CD4-positive, alpha-beta T cell treated with Interleukin-15 for 1 hour (primary cell): ENCODE measurements at regions not wholly inside any gene's neighbourhood (a gene's known extent, or its start where the extent isn't known, plus 50 kb on each side); places are given as distances from the start of the nearest gene placed in this dataset.

Source experiments
- DNase-seq: peaks from one replicate; pipeline ENCODE4 v3.0.0-alpha.2; 2020

DNA sequence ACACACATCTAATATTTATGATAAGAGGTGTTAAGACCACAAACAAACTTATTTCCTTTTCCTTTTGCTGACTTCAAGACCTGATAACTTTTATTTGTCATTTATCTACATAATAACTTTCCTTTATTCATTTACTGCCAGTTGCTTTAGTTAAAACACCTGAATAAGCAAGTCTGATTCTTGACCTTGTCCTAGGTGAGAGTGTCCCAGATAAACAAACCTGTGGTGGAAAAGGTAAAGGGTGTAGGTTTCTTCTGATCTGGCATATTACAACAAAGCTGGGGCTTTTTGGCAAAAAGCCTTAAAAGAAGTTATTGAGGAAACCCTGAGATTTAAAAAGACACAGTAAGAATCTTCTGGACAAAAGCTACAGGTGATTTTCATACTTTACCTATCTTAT is 191.5 kb downstream of the ZBBX start:
- no peak for DNase-seq

DNA sequence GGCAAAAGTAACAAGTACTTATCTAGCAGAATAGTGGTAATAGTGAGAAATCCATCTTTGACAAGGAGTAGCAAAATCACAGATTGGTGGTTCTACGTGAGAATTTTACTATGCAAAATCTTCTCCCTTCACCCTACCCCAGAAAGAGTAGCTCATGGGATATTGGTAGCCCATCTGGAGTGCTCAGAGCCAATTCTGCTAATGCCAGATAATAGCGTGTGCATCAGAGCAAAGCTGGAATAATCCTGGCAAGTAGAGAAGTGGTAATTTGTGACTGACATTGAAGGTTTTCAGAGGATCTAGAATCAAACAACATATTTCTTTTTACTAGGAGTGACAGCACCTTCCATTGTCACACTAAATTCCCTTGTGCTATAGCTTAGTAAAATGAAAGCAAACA is 192.9 kb downstream of the ZBBX start:
- no peak for DNase-seq

DNA sequence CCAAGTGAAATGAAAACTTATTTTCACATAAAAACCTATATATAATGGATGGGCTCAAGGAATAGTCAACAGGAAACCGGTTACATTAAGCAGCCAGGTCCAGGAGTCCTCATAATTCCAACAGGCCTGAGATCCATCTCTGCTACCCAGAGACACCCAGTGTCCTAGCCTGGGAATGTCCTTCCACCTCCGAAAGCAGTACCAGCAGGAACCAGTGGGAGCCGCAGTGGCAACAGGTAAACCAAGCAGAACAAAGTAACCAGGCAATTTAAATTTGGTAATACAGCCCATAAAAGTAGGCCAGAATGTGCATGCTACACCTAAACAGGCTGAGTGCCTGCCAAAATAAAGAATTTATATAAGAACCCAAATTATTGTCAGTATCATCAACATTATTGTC is 195.6 kb downstream of the ZBBX start:
- DNase-seq: no peak

DNA sequence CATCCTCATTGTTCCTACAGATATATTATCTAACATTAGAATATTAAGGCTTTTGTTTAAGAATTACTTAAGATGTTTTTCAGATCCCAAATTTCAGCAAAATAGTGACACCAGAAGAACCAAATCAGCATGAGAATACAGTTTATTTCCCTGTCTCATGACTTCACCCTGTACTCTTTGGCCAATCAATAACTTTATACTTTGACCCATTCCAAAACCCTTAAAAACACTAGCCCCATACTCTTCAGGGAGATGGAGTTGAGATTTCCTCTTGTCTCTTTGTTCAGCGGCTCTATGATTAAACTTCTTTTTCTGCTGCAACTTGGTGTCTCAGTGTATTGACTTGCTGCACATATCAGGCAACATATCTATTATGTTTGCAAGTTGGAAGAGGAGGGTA is 207.7 kb downstream of the ZBBX start:
- no peak for DNase-seq

DNA sequence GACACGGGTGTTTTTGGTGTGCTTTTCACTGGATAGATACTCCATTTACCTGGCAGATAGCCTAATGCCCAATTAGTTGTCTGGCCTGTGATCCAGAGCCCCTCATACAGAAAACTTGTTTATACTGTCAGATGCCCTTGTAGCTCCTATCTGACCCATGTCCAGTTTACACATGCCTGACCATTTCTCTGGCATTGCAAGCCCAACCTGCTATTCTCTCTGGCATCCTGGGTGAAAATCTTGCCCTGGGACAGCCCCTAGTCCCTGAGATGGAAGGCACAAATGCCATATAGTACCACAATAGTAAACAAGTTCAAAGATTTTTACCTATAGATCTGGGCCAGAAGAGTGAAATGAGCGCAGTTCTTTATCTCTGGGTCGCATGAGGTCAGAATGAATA is 212.6 kb downstream of the ZBBX start:
- DNase-seq: no peak

DNA sequence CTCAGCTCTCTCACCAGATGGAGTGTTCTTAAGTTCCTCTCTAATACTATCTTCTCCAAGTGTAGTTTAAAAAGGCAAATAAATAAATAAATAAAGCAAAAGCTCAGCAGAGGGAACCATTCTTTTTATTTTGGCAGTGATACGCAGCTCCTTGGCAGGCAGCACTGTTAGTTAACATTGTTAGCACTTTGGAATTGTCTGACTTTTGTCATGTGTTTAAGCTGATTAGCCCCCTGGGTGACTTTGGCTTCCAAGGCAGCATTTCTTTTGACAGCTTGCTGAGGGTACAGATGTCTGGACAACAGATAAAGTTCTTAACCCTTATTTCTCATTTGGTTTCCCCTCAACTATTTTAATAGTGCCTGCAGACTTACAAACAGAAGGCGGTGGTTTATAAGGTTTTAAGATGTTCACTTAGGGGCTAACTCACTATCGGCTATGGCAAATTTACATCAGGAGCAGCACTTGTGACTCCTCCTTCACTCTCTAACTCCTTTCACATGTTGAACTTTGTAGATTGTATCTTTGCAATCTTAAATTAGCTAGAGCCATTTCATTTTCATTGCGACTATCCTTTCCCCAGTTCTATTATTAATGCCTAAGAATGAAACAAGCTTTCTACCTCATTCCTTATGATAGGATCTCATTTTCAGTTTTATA is 213.4 kb downstream of the ZBBX start:
- no peak for DNase-seq

DNA sequence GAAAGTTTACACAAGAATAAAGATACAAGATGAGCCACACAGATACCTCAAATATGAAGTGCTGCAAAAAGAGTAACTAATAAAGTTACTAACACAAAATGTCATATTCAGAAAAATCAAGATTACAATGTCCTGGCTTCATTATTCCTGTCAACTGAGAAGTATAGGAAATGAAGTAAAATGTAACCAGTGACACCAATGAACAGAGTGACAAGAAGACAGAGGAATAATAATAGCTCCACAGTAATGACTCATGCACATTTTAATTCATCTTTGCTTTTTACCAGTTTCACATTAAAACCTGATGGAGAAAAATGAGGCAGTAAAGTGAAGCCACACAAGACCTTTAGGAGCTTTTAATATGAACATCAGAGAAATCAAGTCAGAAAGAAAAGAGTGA is 214.1 kb downstream of the ZBBX start:
- no peak for DNase-seq

DNA sequence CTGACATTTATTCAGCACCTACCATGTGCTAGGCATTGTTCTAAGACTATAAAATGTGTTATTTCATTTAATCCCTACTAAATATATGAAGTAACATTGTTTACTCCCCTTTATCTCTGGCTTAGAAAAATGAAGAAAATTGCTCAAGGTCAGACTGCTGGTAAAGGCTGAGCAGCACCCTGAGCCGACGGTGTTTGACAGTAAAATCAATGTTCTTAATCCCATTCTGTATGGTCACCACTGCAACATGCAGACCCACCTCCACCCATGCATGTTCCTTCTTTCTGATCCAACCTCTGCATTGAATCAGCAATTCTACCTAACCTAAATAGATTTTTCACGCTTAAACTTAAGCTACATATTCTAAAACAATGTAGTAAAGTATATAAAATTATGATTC is 216.5 kb downstream of the ZBBX start:
- DNase-seq: no peak

DNA sequence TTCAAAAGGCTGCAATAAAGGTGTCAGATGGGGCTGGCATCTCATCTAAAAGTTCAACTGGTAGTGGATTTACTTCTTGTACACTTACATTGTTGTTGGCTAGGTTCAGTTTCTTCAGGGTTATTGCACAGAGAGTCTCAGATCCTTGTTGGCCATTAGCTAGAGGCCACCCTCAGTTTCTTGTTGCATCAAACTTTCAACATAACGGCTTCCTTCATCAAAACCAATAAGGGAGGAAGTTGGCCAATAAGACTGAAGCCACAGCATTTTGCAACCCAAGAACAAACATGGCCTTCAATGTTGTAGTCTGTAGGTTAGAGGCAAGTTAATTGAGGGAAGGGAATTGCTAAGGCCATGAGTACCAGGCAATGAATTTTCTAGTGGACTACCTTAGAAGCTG is 218.0 kb downstream of the ZBBX start:
- DNase-seq: no peak

DNA sequence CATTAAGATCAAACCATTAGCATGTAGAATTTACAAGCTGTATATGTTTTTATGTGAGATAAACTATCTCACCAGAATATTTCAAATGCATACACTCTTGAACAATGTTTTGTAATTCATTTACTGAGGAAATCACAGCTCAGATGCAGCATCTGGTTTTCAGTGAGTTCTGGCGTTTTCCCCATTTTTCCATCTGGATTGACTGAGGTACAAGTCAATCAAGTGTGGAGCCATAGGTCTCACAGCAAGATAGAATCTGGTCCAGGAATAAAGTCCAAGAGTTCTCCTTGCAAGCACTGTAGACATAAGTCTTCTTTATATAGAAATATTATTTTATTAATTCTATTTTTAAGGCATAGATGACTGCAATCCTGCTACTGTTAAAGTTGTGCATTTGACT is 219.3 kb downstream of the ZBBX start:
- no peak for DNase-seq

DNA sequence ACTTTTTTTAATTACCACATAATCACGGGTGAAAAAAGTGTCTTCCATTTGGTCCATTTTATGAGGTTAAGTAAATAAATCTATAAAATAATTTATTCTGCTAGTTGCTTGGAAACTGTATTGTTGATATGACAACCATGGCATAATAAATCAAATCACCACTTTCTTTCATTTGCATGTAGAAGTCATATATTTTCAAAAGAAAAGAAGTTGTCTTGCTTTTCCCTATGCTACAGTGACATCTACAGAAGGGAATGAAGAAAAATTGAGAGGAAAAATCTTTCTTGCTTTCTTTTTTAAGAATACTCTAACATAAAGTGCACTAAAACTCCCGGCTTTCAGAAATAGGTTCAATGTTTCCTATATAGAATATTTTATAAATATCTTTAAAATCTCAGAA is 228.5 kb downstream of the ZBBX start:
- no peak for DNase-seq

DNA sequence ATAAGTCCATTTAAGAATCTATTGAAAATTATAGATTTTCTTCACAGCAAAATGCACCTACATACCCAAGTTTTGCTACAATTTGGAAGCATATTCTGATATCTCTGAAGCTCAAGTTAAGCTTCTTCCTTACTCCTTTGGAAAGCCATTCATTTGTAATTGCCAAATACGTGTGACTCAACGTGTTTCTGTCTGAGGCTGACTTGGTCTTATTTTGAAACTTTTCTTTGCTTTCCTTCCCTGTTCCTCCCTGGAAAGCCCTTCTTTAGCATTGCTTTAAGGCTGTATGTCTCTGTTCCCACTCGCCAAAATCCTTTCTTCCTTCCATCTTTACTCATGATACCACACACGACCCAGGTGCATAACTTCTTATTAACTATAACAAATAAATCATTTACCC is 232.0 kb downstream of the ZBBX start:
- DNase-seq: no peak

DNA sequence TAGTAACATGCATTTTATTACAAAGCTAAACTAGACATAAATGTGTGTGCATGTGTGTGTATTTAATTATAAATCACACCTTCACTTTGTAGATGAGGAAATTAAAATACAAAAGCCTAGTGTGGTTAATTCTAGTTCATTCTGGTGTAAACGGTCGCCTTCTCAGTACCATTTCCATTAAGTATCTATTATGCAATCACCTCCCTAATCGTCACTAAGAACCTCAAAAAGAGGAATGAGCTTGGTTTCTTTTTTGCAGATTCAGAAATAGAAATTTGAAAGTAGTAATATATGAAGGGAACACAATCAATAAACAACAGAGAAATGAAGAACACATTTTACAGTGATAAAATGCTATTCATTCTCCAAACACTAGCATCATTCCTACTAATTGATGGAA is 233.2 kb downstream of the ZBBX start:
- no peak for DNase-seq

DNA sequence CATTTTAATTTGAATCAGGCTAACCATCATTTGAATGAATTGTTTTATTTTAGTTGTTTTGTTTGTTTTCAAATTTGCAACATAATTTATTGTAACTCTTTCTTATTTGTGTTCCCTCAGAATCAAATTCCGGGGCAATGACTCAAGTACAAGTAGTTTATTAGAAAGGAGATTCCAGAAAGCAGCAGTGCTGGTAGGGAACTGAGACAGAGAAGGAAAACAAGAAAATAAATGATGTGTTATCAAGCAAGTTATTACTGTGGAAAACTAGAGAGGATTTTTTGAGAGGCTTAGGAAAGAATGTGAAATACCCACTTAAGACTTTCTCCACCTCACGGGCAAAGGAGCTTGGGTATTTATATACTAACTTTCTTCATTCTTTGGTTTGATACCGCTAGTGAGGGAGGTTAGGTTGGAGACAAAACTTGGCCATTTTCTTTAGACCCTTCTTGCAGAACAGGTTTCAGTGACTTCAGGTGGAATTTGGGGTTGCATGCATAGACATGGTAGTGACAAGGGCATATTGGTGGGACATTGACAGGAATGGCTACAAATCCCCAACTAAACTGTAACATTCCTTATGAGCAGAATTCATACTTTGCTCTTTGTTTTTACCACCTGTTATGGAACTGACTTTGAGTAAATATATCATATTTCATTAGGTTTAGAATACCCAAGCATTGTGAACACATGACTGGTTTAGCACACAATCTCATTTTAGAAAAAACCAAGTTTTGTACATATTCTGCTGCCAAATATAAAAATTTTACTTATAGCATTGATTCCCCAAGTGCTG is 254.3 kb downstream of the ZBBX start:
- no peak for DNase-seq

DNA sequence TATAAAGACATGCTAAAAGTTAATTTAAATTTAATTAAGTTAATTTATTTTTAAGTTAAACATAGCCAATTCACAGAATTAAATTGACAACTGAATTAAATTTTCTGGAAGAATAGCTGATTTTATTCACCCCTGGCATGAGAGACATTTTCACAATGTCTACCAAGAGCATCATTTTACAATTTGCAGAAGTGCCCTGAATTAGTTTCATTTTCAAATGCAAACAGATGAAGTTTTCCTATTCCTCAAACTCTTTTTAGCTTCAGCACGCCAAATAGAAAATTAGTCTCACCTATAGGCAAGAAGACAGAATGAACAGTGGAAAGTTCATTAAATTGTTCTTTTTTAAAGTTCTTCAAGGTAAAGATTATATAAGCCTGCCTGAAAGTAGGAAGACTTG is 259.3 kb downstream of the ZBBX start:
- no peak for DNase-seq

DNA sequence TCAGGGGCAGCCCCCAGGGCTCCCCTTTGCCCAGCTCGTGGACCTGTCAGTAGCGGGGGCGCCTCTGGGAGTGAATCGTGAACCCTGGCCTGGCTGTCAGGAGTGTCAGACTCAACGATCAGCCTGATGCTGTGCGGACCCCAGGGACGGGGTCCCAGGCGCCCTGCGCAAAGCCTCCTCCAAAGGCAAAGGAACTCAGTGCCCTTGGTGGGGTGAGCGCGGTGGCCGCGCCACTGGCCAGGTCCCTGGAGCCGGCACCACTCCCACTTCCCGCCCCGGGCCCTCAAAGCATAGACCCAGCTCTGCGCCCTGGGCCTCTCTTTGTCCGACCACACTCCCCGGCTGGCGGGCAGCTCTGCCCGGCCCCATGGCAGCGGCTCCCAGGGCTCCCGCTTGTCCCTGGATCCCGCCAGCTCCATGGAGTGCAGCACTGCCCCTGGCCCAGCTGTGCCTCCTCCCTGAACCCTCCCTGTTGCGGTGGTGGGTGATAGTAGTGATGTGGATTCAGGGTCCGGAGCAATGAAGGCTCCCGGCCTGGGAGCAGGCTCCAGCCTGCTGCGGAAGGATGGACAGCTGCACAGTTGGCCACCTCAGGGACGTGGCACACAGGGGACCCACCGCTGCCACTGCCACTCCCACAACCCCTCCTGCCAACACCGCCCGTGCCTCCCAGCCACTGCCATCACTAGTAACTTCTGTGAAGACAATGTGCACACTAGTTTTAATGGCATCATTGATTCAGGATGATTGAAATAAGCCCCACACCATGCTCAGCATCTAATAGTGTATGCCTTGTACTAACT is 263.8 kb downstream of the ZBBX start:
- no peak for DNase-seq

DNA sequence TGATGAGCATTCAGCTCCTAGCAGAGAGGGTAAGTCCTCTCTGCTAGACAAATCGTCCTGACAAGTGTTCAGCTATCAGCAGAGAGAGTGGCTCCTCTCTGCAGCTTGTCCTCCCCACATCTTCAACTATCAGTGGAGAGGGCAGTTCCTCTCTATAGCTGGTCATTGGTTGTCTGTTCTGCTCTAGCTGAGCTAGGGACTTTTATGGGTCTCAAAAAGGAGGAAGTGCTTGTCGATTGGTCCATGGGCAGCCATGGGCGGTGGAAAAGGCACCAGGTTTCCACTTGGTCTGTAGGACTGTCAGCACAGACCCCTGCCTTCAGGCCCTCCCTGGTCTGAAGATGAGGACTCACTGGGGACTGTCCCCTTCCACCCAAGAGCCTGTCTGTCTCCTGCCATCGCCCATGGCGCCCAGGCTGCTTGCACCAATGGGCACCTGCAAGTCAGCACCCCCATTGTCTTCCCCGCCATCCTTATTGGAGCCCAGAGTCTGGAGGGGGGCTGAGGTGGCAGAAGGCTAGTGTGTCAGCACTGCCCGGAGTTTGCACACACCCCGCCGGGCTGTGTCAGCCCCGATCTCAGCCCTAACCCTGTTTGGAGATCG is 264.7 kb downstream of the ZBBX start:
- DNase-seq: no peak

DNA sequence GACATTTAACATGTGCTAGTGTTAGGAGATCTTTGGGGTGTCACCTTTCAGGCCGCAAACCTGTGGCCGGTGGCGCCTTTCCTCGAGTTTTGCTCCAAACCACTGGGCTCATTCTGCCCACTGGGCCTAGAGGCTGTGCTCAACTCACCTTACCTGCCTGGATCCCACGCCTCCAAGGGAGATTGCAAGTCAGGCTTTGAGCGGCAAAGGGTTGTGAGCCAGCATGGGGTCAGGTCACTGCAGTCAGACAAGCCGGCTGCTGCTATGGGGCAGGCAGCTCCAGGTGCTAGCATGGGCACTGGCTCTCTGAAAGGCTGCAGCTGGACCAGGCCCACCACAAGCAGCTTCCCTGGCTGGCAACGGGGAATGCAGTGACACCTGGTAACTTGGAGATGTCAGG is 265.5 kb downstream of the ZBBX start:
- no peak for DNase-seq

DNA sequence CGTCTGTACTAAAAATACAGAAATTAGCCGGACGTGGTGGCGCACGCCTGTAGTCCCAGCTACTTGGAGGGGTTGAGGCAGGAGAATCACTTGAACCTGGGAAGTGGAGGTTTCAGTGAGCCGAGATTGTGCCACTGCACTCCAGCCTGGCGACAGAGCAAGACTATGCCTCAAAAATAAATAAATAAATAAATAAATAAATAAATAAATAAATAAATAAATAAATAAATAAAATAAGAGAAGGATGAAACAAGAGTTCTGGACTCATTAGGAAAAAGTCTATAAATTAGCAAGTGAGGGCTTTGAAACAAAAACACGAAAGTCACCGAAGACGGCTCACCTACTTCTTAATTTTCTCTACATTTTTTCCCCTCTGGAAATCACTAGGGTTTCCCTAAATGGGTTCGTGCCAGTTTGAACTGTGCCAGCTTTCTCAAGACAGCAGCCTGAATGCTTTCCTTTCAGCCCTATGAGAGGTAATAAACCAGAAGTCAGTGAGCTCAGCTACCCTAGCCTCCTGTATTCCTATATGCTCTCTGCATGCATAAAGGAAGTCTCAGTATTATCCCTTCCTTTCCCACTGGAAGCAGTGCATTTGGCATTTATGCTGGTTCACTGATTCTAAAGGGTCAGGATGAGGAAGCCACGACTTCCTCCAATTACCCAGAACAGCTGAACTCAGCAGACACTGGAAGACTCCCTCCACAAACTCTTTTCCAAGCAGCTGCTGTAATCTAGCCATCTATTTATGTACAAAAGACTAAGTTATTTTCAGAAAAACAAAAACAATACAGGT is 266.9 kb downstream of the ZBBX start:
- no peak for DNase-seq

DNA sequence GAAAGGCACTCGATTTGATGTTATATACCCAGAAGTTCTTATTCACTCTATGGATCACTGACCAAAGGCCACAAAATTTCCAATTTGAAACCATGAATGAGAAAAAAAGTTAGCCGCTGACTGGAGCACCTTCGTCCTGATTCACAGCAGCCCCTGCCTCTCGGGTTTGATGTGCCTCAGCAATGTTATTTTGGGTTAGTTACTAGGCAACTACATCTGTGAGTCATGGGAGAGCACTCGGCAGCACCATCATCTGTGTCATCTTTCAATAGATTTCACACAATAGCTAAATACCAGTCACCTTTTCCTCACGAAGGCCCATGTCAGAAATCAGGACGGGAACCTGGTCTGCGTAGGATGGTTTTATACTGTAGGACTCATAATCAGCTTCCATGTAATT is 269.2 kb downstream of the ZBBX start:
- DNase-seq: no peak

DNA sequence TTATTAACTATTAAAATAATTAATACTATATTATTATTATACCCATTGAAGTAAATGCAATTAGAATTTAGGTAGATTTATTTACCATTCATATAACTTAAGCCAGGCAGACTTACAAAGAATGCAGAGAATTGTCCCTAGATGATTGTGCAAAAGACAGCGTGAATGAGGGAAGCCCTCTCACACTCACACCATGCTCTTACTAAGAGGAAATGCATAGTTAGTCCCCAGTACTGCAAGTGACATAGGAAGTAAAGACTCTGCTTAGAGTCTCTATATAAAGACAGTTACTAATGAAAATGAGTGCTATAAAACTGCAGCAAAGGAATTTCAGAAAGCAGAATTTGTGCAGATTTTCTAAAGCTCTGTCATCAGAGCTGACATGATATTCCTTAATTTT is 270.4 kb downstream of the ZBBX start:
- DNase-seq: no peak

DNA sequence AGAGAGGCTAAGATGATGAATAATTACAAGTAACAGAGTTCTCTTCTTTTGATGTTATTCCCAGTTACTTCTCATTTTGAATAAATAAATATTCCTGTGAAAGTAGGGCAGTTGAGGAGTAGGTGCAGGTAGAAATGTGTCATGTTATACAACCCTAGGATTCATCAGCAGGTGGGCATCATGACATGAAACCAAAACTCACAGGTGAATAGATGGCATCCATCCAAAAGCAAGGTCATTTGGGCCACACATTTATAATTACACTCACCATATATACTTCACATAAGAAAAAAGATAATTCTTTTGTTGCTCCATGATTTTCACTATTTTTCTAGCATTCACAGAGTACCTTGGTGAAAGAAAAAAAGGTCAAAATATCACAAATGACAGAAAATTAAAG is 273.6 kb downstream of the ZBBX start:
- DNase-seq: no peak

DNA sequence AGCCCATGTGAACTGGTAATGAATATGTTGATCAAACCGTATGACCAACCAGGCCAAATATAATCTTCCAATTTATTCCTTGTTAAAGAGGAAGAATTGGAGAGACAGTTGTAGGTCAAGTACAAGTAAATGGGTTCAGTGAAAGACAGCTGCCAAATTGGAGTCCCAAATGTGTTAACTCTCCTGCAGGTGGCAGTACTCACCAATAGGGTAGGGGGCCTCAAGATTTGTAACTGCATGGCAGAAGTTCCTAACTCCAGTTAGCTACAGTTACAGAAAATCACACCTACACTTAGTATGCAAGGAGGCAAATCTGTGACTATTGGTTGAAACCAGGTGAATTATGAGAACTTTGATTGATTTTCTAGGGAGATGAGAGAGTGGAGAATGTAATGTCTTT is 278.0 kb downstream of the ZBBX start:
- DNase-seq: no peak
